Stimulated activated CD4-positive, alpha-beta T cell treated with anti-CD3 and anti-CD28 coated beads, Interleukin-2, amount 100 ng/mL, for 4 hours (primary cell): ENCODE measurements at regions not wholly inside any gene's neighbourhood (a gene's known extent, or its start where the extent isn't known, plus 50 kb on each side); places are given as distances from the start of the nearest gene placed in this dataset.

ENCODE experiments used
- DNase-seq: peaks from one replicate; pipeline ENCODE4 v3.0.0-alpha.2; 2020; ENCODE audit warnings: low read depth

DNA sequence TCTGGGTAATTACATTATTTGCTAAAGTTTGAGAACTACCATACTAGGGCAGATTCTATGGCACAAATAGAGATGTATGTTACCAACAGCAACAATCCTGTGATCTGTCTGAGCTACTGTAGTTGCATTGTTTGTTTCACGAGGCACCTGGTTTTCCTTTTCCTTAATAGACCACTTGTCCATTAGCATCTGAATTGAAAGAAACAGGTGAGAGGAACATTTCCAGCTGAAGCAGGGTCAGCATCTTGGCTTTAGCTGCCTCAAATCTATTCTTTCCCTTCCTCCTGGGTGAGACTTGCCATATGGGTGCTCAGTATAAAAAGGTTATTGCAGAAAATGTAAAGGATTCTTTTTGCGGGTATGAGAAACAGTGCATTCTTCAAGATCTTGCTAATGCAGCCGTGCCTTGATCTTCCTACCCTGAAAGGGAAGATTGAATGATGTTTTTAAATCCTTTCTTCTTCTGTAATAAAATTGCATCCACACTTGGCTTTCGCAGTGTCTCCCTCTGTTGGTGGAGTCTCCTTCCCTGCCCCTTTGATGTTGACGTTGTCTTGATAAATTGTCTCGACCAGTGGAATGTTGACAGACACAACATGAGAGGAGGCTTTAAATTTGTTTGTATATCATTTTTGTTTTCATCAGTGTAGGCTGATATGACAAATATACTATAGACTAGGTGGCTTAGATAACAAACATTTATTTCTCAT, 118.0 kb upstream of the BRINP1 start:
- DNase-seq: no peak

- no peak for DNase-seq
These were observed 113.9 kb upstream of the BRINP1 start for GRCh38 chr9:119483153-119483552.

GRCh38 chr9:119477197-119477596, 108.0 kb upstream of the BRINP1 start:
- DNase-seq: no peak

- DNase-seq: no peak
These were observed 88.8 kb upstream of the BRINP1 start for GRCh38 chr9:119458068-119458467.

GRCh38 chr9:119453980-119454379, 84.7 kb upstream of the BRINP1 start:
- DNase-seq: no peak

DNA sequence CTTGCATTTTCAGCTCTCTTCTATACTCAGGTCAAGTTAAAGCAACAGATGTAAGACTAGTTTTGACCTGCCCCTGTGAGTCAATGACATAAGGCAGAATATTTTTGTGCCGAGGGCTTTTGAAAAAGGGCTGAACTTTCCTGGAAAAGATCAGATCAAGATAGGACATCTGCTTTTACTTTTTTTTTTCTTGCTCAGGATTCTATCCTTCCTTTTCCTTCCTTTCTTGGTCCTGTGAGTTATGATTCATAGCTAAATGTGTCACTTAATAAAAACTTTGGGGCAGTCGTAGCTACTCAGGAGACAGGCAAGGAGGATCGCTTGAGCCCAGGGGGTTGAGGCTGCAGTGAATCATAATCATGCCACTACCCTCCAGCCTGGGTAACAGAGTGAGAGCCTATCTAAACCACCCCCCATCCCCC, 84.3 kb upstream of the BRINP1 start:
- no peak for DNase-seq

GRCh38 chr9:119451426-119451825, 82.2 kb upstream of the BRINP1 start:
- DNase-seq: no peak

DNA sequence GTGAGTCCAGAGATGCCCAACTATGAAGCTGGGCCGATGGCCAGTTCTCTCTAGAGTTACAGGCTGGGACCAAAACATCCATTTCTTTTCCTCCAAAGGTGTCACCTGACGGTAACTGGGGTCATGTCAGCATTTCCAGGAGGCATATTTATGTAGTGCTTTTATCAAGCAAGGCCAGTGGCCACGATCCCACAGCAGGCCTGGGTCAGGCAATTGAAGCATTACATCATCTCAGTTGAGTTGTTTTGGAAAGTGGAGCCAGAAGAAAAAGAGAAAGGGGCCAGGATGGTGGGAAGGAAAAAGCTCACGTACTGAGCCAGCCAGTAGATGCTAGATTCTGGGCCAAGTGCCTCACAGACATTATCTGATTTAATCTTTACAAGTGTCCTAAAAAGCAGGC, 73.9 kb upstream of the BRINP1 start:
- DNase-seq: no peak

- no peak for DNase-seq
These were observed 72.6 kb upstream of the BRINP1 start for GRCh38 chr9:119441832-119442231.

DNA sequence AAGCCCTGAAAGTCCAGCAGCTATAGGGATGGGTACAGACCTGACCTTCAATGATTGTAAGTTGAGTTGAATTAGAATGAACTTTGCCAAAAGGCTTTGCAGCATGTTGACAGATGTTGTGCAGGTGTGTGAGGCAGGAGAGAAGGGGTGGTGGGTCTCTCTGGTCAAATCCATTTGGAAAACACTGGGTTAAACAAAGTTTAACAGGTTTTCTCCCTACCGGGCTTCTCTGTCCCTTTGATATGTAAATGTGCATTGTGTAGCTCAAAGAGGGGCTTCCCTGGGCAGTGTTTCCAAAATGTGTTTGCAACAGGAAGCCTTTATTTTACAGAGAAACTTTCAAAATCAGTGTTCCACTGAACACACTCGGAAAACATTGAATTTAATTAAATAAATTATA, 72.1 kb upstream of the BRINP1 start:
- DNase-seq: no peak

DNA sequence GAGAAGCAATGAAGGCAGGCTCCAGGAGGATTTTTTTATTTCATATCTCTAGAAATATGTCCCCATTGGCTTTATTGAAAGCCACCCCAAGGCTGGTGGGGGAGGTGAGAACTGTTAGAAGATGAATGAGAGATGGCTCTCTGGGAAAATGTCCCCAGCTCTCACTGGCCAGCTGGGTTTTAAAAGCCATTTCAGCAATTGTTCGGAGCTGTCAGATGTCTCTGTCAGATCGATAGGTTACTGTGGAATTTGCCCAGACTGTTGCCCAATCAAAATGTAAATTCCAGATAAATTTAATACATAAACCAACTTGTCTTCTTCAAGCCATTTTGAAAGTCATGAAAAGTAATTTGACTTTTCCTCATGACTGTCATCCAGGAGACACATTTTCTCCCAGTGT, 67.0 kb upstream of the BRINP1 start:
- no peak for DNase-seq

DNA sequence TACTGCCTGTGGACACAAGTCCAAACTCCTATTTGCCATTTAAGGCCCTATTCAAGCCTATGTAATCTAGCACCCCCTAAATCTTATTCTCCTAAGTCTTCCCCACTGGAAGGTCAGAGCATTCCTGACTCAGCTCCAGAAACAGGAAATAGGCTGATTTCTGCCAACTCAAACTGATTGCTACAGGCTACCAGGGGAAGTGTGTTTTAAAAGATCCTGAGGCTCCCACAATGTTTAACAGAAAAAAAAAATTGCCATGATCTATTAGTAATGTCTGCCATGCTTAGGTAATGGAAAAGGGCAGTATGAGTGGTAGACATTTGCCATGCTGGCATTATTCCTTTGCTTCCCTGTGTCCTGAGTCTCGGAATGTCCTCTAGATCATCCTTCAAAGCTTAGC, 65.8 kb upstream of the BRINP1 start:
- no peak for DNase-seq

DNA sequence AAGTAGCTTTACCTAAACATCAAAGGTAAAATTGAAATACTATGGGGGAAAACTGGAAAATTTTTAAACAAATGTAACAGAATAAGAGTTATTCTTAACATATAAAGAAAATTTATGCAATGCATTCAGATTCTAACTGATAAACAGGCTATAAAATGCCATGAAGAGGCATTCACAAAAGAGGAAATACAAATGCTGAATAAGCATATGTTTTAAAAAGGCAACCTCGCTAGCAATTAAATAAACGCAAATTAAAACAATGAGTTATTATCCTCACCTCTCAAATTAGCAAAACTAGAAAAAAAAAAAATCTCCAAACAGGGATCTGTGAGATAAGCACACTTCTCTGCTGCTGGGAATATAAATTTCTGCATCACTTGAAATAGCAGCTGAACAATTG, 63.2 kb upstream of the BRINP1 start:
- no peak for DNase-seq

- no peak for DNase-seq
These were observed 60.1 kb upstream of the BRINP1 start for GRCh38 chr9:119429302-119429701.

- DNase-seq: no peak
These were observed 51.0 kb upstream of the BRINP1 start for GRCh38 chr9:119420231-119420630.
